ENCODE measurements at regions not wholly inside any gene's neighbourhood (a gene's known extent, or its start where the extent isn't known, plus 50 kb on each side); places are given as distances from the start of the nearest gene placed in this dataset.

GRCh38 chr2:16871411-16871810 is 205.8 kb upstream of the CYRIA start:
- no peak overlapping the region for H3K4me3 ChIP-seq
- H3K27ac ChIP-seq = no peak overlapping the region

DNA sequence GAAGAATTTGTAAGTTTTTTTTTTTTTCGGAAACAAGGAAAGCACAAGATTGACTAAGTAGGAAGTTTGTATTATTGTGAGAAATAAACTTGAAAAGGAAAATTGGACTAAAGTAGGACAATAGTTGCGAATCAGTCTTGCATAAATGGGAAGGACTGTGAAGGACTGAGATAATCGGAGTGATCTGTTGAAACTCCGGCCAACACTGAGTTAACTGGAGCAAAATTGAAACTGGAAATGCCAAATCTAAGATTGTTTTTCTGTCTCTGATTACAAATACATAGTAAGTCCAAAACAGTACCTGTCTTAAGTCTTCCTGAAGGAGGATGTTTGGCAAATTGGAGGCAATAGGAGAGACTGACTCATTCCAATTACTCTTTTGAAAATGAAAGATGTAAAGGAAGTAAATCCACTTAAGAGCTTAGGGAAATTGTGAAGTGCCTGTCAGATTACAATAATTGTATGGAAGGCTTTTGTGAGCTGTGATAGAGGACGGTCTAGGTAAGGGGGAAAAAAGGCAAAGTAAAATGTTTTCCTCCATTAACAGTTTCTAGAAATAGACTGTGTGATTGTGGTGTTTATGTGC is 204.9 kb upstream of the CYRIA start:
- H3K27ac ChIP-seq = no peak overlapping the region
- H3K4me3 ChIP-seq = no peak overlapping the region

DNA sequence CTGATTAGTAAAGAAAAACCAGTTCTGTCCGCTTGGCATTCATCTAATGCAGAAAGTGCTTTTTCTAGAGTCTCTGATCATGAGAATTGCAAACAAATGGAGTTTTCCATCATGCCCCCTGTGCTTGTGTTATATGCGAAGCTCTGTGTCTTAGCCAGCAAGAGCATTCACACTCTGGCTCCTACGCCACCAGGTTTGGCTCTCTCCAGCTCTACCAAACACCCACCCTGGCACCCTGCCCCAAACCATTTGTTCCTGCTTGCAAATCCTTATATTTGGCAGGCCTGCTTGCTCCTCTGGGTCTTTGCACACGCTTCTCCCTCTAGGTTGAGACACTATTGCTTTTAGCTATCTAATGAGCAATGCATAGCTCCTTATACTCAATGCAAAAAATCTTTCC is 204.1 kb upstream of the CYRIA start:
- no peak overlapping the region for H3K4me3 ChIP-seq
- no peak overlapping the region for H3K27ac ChIP-seq

DNA sequence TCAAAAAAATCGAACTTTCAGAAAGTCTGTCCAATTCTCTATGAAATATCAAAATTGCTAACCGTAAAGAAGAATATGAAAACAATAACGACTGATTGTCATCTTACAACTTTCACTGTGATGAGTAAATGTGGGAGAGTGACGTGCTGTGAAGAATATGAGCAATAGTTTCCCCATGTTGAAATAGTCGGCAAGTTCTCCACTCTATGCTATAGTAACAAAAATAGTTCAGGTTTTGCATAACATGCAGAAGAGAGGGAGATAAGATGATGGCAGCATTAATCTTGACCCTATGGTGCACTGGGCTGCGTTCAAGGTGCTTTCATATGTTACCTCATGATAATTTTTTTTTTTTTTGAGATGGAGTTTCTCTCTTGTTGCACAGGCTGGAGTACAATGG is 196.8 kb upstream of the CYRIA start:
- no peak overlapping the region for H3K27ac ChIP-seq
- H3K4me3 ChIP-seq = no peak overlapping the region

- Histone ChIP-seq H3K4me3 (no peak overlapping the region), H3K27ac (no peak overlapping the region)
These were observed 195.9 kb upstream of the CYRIA start for GRCh38 chr2:16861530-16861929.

- H3K27ac ChIP-seq = no peak overlapping the region
These were observed 195.5 kb upstream of the CYRIA start for GRCh38 chr2:16861111-16861510.

DNA sequence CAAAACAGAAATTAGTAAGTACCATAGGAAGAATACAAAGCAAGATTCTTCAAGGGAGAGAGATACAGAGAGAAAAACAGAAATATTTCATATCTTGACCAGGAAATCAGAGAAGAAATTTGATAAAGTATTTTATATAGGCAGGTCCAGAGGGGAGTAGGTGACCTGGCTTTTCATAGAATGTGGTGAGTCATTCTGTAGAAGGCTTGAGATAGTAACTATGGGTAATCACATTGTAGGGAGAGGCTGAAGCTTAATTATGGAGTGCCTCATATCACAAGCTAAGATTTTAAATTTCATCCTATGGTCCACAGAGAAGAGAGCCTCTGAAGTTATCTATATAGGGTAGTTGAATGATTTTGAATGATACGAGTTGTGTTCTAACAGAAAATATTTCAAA is 195.0 kb upstream of the CYRIA start:
- Histone ChIP-seq H3K27ac (no peak overlapping the region), H3K4me3 (no peak overlapping the region)

More at GRCh38 chr2:16861111-16861510, 195.5 kb upstream of the CYRIA start:
- H3K4me3 ChIP-seq = no peak overlapping the region

GRCh38 chr2:16855183-16855582 is 189.5 kb upstream of the CYRIA start:
- no peak overlapping the region for H3K4me3 ChIP-seq
- H3K27ac ChIP-seq = no peak overlapping the region

DNA sequence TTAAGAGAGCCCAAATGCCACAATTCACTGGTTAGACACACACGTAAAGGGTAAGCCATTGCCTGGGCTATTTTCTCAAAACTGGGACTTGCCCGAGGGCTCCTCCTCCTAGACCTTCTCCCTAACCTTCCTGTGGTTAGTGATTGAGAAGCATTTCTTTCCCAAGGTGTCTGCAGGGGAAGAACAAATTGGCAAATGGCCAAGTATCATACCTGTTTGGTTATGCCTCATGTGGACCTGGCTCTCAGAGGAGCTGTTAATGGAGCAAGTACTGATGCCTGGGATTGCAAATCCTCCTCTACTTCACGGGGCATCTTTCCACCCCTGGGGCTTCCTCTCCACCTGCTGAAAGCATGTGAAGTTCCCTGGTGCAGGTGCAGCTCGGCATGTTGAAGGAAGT is 187.5 kb upstream of the CYRIA start:
- no peak overlapping the region for H3K4me3 ChIP-seq
- no peak overlapping the region for H3K27ac ChIP-seq

- no peak overlapping the region for H3K27ac ChIP-seq
- H3K4me3 ChIP-seq = no peak overlapping the region
These were observed 187.0 kb upstream of the CYRIA start for GRCh38 chr2:16852651-16853050.

DNA sequence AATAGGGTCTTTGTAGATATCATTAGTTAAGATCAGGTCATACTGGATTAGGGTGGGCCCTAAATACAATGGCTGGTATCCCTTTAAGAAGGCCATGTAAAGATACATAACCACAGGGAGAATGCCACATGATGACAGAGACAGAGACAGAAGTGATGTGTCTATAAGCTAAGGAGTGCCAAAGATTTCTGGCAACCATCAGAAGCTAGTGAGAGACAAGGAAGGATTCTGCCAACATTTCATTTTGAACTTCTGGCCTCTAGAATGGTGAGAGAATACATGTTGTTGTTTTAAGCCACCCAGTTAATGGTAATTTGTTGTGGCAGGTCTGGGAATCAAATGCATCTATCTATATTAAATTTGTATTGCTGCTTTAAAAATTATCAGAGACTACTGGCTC is 185.5 kb upstream of the CYRIA start:
- Histone ChIP-seq H3K4me3 (no peak overlapping the region), H3K27ac (no peak overlapping the region)

- H3K27ac ChIP-seq = no peak overlapping the region
- H3K4me3 ChIP-seq = no peak overlapping the region
These were observed 175.0 kb upstream of the CYRIA start for GRCh38 chr2:16840496-16841172.

DNA sequence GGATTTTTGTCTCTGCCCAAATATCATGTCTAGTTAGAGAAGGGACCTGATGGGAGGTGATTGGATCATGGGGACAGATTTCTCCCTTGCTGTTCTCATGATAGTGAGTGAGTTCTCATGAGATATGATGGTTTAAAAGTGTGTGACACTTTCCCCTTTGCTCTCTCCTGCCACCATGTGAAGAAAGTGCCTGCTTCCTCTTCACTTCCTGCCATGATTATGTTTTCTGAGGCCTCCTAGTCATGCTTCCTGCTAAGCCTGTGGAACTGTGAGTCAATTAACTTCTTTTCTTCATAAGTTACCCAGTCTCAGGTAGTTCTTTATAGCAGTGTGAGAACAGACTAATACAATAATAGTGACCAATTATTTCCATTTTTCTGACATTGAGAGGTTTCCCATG is 167.3 kb upstream of the CYRIA start:
- H3K27ac ChIP-seq = no peak overlapping the region
- no peak overlapping the region for H3K4me3 ChIP-seq

DNA sequence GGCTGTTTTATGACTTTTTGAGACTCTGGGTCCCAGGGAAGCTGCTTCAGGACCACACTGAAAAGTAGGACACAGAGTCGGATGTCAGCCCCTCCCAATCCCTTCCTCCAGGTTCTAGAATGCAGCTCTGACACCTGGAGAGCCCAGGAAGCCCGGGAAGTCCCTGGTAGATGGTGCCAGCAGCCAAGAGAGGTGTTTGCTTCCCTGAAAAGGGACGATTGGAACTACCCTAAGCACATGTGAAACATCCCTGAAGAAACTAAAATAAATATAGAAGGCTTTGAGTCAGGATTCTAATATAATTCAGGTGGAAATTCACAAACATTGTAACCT is 163.2 kb upstream of the CYRIA start:
- no peak overlapping the region for H3K4me3 ChIP-seq
- no peak overlapping the region for H3K27ac ChIP-seq

DNA sequence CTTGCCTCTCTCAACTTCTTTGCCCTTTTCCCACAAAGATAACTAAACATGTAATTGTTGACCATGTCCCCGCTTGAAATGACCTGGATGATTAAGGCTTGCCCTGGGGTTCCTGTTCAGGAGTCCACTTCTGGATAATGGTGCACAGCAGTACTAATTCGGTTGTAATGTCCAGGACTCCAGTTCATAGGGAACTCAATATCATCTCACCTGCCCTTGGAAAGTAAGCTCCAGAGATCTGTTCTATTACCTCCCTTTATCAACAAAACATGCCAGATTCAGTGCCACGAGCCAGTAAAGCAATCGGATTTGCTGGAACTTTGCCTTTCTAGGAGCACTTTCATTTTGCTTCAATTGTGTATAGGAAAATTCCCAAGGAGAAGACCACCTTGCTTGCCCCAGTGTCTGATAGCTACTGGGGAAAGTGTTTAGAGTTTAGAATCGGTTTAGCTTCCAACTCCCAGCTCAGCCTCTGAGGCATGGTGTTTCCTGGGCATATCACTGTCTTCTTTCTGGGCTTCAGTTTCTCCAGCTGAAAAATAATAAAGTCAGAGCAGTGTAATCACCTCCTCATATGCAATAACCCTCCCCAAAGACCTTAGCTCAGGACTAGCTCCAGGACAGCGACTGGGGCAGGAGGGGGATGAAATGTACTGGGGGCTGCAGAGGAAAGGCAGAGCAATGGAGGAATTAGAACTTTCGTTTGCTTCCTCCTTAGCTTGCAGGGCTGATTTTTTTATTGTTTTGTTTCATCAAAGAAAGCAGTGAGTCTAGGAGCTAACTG is 162.6 kb upstream of the CYRIA start:
- Histone ChIP-seq H3K4me3 (no peak overlapping the region), H3K27ac (no peak overlapping the region)

GRCh38 chr2:16824472-16824871 is 158.8 kb upstream of the CYRIA start:
- no peak overlapping the region for H3K4me3 ChIP-seq
- no peak overlapping the region for H3K27ac ChIP-seq

- no peak overlapping the region for H3K4me3 ChIP-seq
- no peak overlapping the region for H3K27ac ChIP-seq
These were observed 156.1 kb upstream of the CYRIA start for GRCh38 chr2:16821692-16822091.

GRCh38 chr2:16818203-16818556 is 152.5 kb upstream of the CYRIA start:
- no peak overlapping the region for H3K27ac ChIP-seq
- H3K4me3 ChIP-seq = no peak overlapping the region

DNA sequence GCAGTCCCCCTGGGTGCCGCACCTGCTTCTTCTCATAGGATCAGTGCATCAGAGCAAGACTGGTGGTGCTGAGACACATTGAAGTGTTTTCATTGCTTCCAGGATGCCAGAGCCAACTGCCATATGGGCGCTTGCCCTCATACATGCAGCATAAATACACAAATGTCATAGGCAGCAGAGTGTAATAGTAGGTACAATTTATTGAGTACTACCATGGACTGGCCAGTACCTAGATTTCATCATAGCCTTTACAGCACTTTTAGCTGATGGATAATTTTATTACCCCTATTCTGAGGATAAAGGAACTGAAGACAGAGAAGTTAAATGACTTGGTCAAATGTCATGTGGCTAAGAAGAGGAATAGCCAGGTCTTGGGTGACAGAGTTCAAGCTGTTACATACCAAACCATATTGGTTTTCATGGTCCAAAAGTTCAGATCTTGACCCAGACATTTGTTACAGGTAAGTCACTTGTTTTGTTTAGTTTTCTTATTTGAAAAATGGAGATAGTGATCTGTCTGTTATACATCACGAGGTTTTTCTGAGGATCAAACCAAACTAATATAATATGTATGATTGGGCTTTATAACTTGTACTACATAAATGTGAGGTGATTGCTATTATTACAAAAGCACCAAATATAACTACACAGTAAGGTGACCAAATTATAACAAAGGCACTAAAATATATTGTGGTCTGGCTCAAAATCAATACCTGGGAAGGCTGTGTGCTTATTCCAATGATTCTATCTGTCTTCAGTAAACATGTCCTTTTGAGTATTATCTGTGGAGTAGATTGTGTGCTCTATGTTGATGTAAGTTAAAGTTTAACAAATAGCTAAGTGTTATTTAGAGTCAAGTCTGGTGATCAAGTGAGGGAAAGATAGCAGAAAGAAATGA is 151.9 kb upstream of the CYRIA start:
- H3K4me3 ChIP-seq = no peak overlapping the region
- H3K27ac ChIP-seq = no peak overlapping the region

DNA sequence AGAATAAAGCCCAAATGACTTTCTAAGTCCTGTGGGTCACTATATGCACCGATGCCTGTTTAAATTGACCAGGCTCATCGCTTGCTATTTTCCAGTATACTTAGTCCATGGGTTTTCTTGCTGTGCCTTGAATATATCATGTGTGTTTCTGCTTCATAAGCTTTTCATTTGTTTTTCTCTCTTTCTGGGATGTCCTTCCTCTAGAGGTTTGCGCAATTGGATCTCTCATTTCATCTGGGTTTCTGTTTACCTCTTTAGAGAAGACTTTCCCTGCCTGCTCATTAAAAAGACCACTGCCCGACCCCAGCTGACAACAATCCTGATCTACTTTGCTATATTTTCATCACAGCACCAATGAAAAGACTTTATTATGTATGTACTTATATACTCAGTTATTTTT is 150.9 kb upstream of the CYRIA start:
- no peak overlapping the region for H3K27ac ChIP-seq
- no peak overlapping the region for H3K4me3 ChIP-seq

DNA sequence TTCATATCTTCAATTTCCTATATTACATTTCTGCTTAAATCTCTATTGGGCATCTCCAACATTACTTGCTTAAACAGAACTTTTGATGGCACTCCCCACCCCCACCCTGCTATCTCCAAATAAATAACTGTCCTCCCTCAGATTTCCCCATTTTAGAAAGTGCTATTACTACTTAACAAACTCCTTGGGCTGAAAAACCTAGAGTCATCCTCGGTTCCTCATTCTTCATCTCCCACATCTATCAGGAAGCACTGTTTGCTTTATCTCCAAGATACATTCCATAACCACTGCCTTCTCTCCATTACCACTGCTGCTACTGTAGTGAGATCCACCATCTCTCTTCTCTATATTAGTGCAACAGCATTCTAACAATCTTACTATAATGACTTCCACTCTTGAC is 150.4 kb upstream of the CYRIA start:
- Histone ChIP-seq H3K27ac (no peak overlapping the region), H3K4me3 (no peak overlapping the region)
